ENCODE measurements at regions not wholly inside any gene's neighbourhood (a gene's known extent, or its start where the extent isn't known, plus 50 kb on each side); places are given as distances from the start of the nearest gene placed in this dataset.

DNA sequence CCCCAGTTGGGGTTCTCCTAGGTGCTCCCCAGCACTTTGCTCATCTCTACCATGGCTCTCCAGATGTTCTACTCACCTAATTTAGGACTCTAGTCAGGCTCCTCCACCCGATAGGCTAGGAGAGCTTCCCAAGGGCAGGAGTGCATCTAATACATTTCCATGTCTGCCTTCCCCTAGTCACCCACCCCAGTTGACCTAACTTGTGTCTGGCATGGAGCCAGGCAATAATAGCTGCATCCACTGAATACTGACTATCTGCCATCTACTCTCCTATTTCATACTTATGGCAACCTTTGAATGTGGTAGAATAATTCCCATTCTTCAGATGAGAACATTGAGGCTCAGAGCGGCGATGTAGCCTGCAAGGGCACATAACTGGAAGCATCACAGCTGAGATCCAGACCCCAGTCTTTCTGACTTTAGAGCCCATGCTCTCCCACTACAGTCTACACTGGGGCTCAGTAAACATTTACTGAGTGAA lies 71.8 kb upstream of the YWHAQ start:
- Histone ChIP-seq H3K4me3 (ENCODE audit: low read depth in 1 of 2, low read length in 2 of 2) (no peak overlapping the region), H4K20me1 (ENCODE audit: insufficient read depth, low read length) (no peaks in the 10 kb centered on the region), H3K79me2 (ENCODE audit: insufficient read depth, low read length) (no peaks in the 10 kb centered on the region), H3K27me3 (ENCODE audit: insufficient read depth, low read length, poor library complexity) (no peaks in the 10 kb centered on the region), H2AFZ (ENCODE audit: low read depth, low read length) (no peak overlapping the region), H3K4me1 (ENCODE audit: insufficient read depth, low read length) (no peaks in the 10 kb centered on the region), H3K27ac (ENCODE audit: low read length) (no peak overlapping the region), H3K9ac (ENCODE audit: low read depth, low read length) (no peak overlapping the region), H3K4me2 (ENCODE audit: insufficient read depth, low read length) (no peak overlapping the region), H3K9me3 (ENCODE audit: insufficient read depth, low read length, severe bottlenecking) (no peaks in the 10 kb centered on the region), H3K36me3 (ENCODE audit: insufficient read depth, low read length) (no peaks in the 10 kb centered on the region)
- no peak for DNase-seq
- TF ChIP-seq, protein P1, sequence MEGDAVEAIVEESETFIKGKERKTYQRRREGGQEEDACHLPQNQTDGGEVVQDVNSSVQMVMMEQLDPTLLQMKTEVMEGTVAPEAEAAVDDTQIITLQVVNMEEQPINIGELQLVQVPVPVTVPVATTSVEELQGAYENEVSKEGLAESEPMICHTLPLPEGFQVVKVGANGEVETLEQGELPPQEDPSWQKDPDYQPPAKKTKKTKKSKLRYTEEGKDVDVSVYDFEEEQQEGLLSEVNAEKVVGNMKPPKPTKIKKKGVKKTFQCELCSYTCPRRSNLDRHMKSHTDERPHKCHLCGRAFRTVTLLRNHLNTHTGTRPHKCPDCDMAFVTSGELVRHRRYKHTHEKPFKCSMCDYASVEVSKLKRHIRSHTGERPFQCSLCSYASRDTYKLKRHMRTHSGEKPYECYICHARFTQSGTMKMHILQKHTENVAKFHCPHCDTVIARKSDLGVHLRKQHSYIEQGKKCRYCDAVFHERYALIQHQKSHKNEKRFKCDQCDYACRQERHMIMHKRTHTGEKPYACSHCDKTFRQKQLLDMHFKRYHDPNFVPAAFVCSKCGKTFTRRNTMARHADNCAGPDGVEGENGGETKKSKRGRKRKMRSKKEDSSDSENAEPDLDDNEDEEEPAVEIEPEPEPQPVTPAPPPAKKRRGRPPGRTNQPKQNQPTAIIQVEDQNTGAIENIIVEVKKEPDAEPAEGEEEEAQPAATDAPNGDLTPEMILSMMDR (IDR thresholded peaks at IDR 0.05; ENCODE audit: borderline replicate concordance, extremely low read depth, low read length, poor library complexity, severe bottlenecking), result no peak
- TF ChIP-seq EZH2 (IDR thresholded peaks at IDR 0.05; ENCODE audit: borderline replicate concordance, low read depth, low read length, severe bottlenecking), result no peak
- no peak for ATAC-seq (ENCODE audit: insufficient read depth, low read depth)

- TF ChIP-seq, protein P1 (IDR thresholded peaks at IDR 0.05; ENCODE audit: borderline replicate concordance, extremely low read depth, low read length, poor library complexity, severe bottlenecking), result peak; percentile 5
- TF ChIP-seq EZH2 (IDR thresholded peaks at IDR 0.05; ENCODE audit: borderline replicate concordance, low read depth, low read length, severe bottlenecking), result no peak
- Histone ChIP-seq H3K27me3 (ENCODE audit: insufficient read depth, low read length, poor library complexity) (no peaks in the 10 kb centered on the region), H3K79me2 (ENCODE audit: insufficient read depth, low read length) (no peaks in the 10 kb centered on the region), H3K9me3 (ENCODE audit: insufficient read depth, low read length, severe bottlenecking) (no peaks in the 10 kb centered on the region), H3K4me3 (ENCODE audit: low read depth in 1 of 2, low read length in 2 of 2) (no peak overlapping the region), H3K27ac (ENCODE audit: low read length) (no peak overlapping the region), H3K4me2 (ENCODE audit: insufficient read depth, low read length) (no peak overlapping the region), H4K20me1 (ENCODE audit: insufficient read depth, low read length) (no peaks in the 10 kb centered on the region), H3K9ac (ENCODE audit: low read depth, low read length) (no peak overlapping the region), H2AFZ (ENCODE audit: low read depth, low read length) (no peak overlapping the region), H3K4me1 (ENCODE audit: insufficient read depth, low read length) (no peaks in the 10 kb centered on the region), H3K36me3 (ENCODE audit: insufficient read depth, low read length) (no peaks in the 10 kb centered on the region)
- DNase-seq (peak; percentile 63), ATAC-seq (ENCODE audit: insufficient read depth, low read depth) (peak; percentile 81)
These were observed 72.4 kb upstream of the YWHAQ start for GRCh38 chr2:9703085-9703678.

- no peaks in the 10 kb centered on the region for H3K9me3 ChIP-seq (ENCODE audit: insufficient read depth, low read length, severe bottlenecking)
- no peak overlapping the region for H2AFZ ChIP-seq (ENCODE audit: low read depth, low read length)
- H3K79me2 ChIP-seq (ENCODE audit: insufficient read depth, low read length), result no peaks in the 10 kb centered on the region
- no peak overlapping the region for H3K27ac ChIP-seq (ENCODE audit: low read length)
- ATAC-seq (ENCODE audit: insufficient read depth, low read depth) (no peak), DNase-seq (no peak)
- no peaks in the 10 kb centered on the region for H3K27me3 ChIP-seq (ENCODE audit: insufficient read depth, low read length, poor library complexity)
- no peaks in the 10 kb centered on the region for H4K20me1 ChIP-seq (ENCODE audit: insufficient read depth, low read length)
- no peak for TF ChIP-seq EZH2 (IDR thresholded peaks at IDR 0.05; ENCODE audit: borderline replicate concordance, low read depth, low read length, severe bottlenecking)
- TF ChIP-seq, protein P1 (IDR thresholded peaks at IDR 0.05; ENCODE audit: borderline replicate concordance, extremely low read depth, low read length, poor library complexity, severe bottlenecking), result no peak
- H3K4me1 ChIP-seq (ENCODE audit: insufficient read depth, low read length), result no peaks in the 10 kb centered on the region
- no peak overlapping the region for H3K4me3 ChIP-seq (ENCODE audit: low read depth in 1 of 2, low read length in 2 of 2)
- H3K36me3 ChIP-seq (ENCODE audit: insufficient read depth, low read length), result no peaks in the 10 kb centered on the region
- H3K4me2 ChIP-seq (ENCODE audit: insufficient read depth, low read length), result no peak overlapping the region
- H3K9ac ChIP-seq (ENCODE audit: low read depth, low read length), result no peak overlapping the region
These were observed 73.0 kb upstream of the YWHAQ start for GRCh38 chr2:9703701-9704221.
